ENCODE measurements at regions not wholly inside any gene's neighbourhood (a gene's known extent, or its start where the extent isn't known, plus 50 kb on each side); places are given as distances from the start of the nearest gene placed in this dataset.

GRCh38 chr17:13989138-13989537 lies 80.2 kb upstream of the COX10 start:
- no peak overlapping the region for H3K4me3 ChIP-seq (ENCODE audit: low read depth, low read length)
- no peaks in the 10 kb centered on the region for H3K9me3 ChIP-seq (ENCODE audit: control insufficient read depth, insufficient read depth, low read length)
- no peaks in the 10 kb centered on the region for H3K36me3 ChIP-seq (ENCODE audit: control insufficient read depth, insufficient read depth, low read length)
- no peak overlapping the region for H3K9ac ChIP-seq (ENCODE audit: low read depth, low read length)
- 0 out of 2 replicates have a peak, but pooled peaks cover 3% of the 10 kb centered on the region for H3K4me1 ChIP-seq (ENCODE audit: control insufficient read depth, insufficient read depth, low read length)
- no peaks in the 10 kb centered on the region for H3K27me3 ChIP-seq (ENCODE audit: control insufficient read depth, insufficient read depth, low read length)
- no peak overlapping the region for H3K27ac ChIP-seq (ENCODE audit: low read depth, low read length)

- no peaks in the 10 kb centered on the region for H3K9me3 ChIP-seq (ENCODE audit: control insufficient read depth, insufficient read depth, low read length)
- no peak overlapping the region for H3K9ac ChIP-seq (ENCODE audit: low read depth, low read length)
- no peaks in the 10 kb centered on the region for H3K36me3 ChIP-seq (ENCODE audit: control insufficient read depth, insufficient read depth, low read length)
- H3K4me3 ChIP-seq (ENCODE audit: low read depth, low read length), result no peak overlapping the region
- peaks cover 9% of the 10 kb centered on the region; the same call in 1 of the 2 replicates for H3K4me1 ChIP-seq (ENCODE audit: control insufficient read depth, insufficient read depth, low read length)
- H3K27ac ChIP-seq (ENCODE audit: low read depth, low read length), result no peak overlapping the region
- no peaks in the 10 kb centered on the region for H3K27me3 ChIP-seq (ENCODE audit: control insufficient read depth, insufficient read depth, low read length)
Observed at GRCh38 chr17:13993106-13993505, 76.2 kb upstream of the COX10 start.

GRCh38 chr17:13994050-13994449 lies 75.3 kb upstream of the COX10 start:
- H3K4me3 ChIP-seq (ENCODE audit: low read depth, low read length), result no peak overlapping the region
- no peaks in the 10 kb centered on the region for H3K27me3 ChIP-seq (ENCODE audit: control insufficient read depth, insufficient read depth, low read length)
- H3K27ac ChIP-seq (ENCODE audit: low read depth, low read length), result no peak overlapping the region

GRCh38 chr17:13995856-13996271 lies 73.4 kb upstream of the COX10 start:
- no peak overlapping the region for H3K27ac ChIP-seq (ENCODE audit: low read depth, low read length)
- no peak overlapping the region for H3K4me3 ChIP-seq (ENCODE audit: low read depth, low read length)
- no peaks in the 10 kb centered on the region for H3K27me3 ChIP-seq (ENCODE audit: control insufficient read depth, insufficient read depth, low read length)
- no peak overlapping the region for H3K9ac ChIP-seq (ENCODE audit: low read depth, low read length)
- H3K4me1 ChIP-seq (ENCODE audit: control insufficient read depth, insufficient read depth, low read length), result peaks cover 9% of the 10 kb centered on the region; the same call in 1 of the 2 replicates
- H3K36me3 ChIP-seq (ENCODE audit: control insufficient read depth, insufficient read depth, low read length), result no peaks in the 10 kb centered on the region
- H3K9me3 ChIP-seq (ENCODE audit: control insufficient read depth, insufficient read depth, low read length), result no peaks in the 10 kb centered on the region

More at GRCh38 chr17:13994050-13994449, 75.3 kb upstream of the COX10 start:
- H3K9me3 ChIP-seq (ENCODE audit: control insufficient read depth, insufficient read depth, low read length), result no peaks in the 10 kb centered on the region
- no peak overlapping the region for H3K9ac ChIP-seq (ENCODE audit: low read depth, low read length)
- no peaks in the 10 kb centered on the region for H3K36me3 ChIP-seq (ENCODE audit: control insufficient read depth, insufficient read depth, low read length)
- H3K4me1 ChIP-seq (ENCODE audit: control insufficient read depth, insufficient read depth, low read length), result peaks cover 9% of the 10 kb centered on the region; the same call in 1 of the 2 replicates

- no peaks in the 10 kb centered on the region for H3K27me3 ChIP-seq (ENCODE audit: control insufficient read depth, insufficient read depth, low read length)
- peaks cover 9% of the 10 kb centered on the region; the same call in 1 of the 2 replicates for H3K4me1 ChIP-seq (ENCODE audit: control insufficient read depth, insufficient read depth, low read length)
- no peak overlapping the region for H3K9ac ChIP-seq (ENCODE audit: low read depth, low read length)
- H3K4me3 ChIP-seq (ENCODE audit: low read depth, low read length), result no peak overlapping the region
- no peaks in the 10 kb centered on the region for H3K9me3 ChIP-seq (ENCODE audit: control insufficient read depth, insufficient read depth, low read length)
- H3K36me3 ChIP-seq (ENCODE audit: control insufficient read depth, insufficient read depth, low read length), result no peaks in the 10 kb centered on the region
- H3K27ac ChIP-seq (ENCODE audit: low read depth, low read length), result no peak overlapping the region
Observed at GRCh38 chr17:13996276-13996675, 73.0 kb upstream of the COX10 start.

- no peak overlapping the region for H3K9ac ChIP-seq (ENCODE audit: low read depth, low read length)
Observed at GRCh38 chr17:13996748-13997147, 72.6 kb upstream of the COX10 start.

GRCh38 chr17:14004927-14005620 lies 64.2 kb upstream of the COX10 start:
- Histone ChIP-seq H3K27me3 (ENCODE audit: control insufficient read depth, insufficient read depth, low read length) (no peaks in the 10 kb centered on the region), H3K9me3 (ENCODE audit: control insufficient read depth, insufficient read depth, low read length) (no peaks in the 10 kb centered on the region), H3K4me1 (ENCODE audit: control insufficient read depth, insufficient read depth, low read length) (peaks cover 10% of the 10 kb centered on the region), H3K4me3 (ENCODE audit: low read depth, low read length) (no peak overlapping the region), H3K9ac (ENCODE audit: low read depth, low read length) (no peak overlapping the region), H3K36me3 (ENCODE audit: control insufficient read depth, insufficient read depth, low read length) (no peaks in the 10 kb centered on the region), H3K27ac (ENCODE audit: low read depth, low read length) (no peak overlapping the region)

More at GRCh38 chr17:13996748-13997147, 72.6 kb upstream of the COX10 start:
- Histone ChIP-seq H3K27ac (ENCODE audit: low read depth, low read length) (no peak overlapping the region), H3K36me3 (ENCODE audit: control insufficient read depth, insufficient read depth, low read length) (no peaks in the 10 kb centered on the region), H3K4me3 (ENCODE audit: low read depth, low read length) (no peak overlapping the region), H3K4me1 (ENCODE audit: control insufficient read depth, insufficient read depth, low read length) (peaks cover 9% of the 10 kb centered on the region; the same call in 1 of the 2 replicates), H3K27me3 (ENCODE audit: control insufficient read depth, insufficient read depth, low read length) (no peaks in the 10 kb centered on the region), H3K9me3 (ENCODE audit: control insufficient read depth, insufficient read depth, low read length) (no peaks in the 10 kb centered on the region)

- H3K9ac ChIP-seq (ENCODE audit: low read depth, low read length), result no peak overlapping the region
- no peak overlapping the region for H3K27ac ChIP-seq (ENCODE audit: low read depth, low read length)
- no peaks in the 10 kb centered on the region for H3K27me3 ChIP-seq (ENCODE audit: control insufficient read depth, insufficient read depth, low read length)
- H3K36me3 ChIP-seq (ENCODE audit: control insufficient read depth, insufficient read depth, low read length), result no peaks in the 10 kb centered on the region
- H3K4me1 ChIP-seq (ENCODE audit: control insufficient read depth, insufficient read depth, low read length), result peaks cover 21% of the 10 kb centered on the region
- no peak overlapping the region for H3K4me3 ChIP-seq (ENCODE audit: low read depth, low read length)
- H3K9me3 ChIP-seq (ENCODE audit: control insufficient read depth, insufficient read depth, low read length), result no peaks in the 10 kb centered on the region
Observed at GRCh38 chr17:14006249-14006942, 62.9 kb upstream of the COX10 start.

GRCh38 chr17:14007951-14008350 lies 61.4 kb upstream of the COX10 start:
- H3K9me3 ChIP-seq (ENCODE audit: control insufficient read depth, insufficient read depth, low read length), result no peaks in the 10 kb centered on the region

GRCh38 chr17:14011036-14011692 lies 58.1 kb upstream of the COX10 start:
- Histone ChIP-seq H3K27me3 (ENCODE audit: control insufficient read depth, insufficient read depth, low read length) (no peaks in the 10 kb centered on the region), H3K9me3 (ENCODE audit: control insufficient read depth, insufficient read depth, low read length) (no peaks in the 10 kb centered on the region)

More at GRCh38 chr17:14007951-14008350, 61.4 kb upstream of the COX10 start:
- no peak overlapping the region for H3K9ac ChIP-seq (ENCODE audit: low read depth, low read length)
- H3K4me3 ChIP-seq (ENCODE audit: low read depth, low read length), result no peak overlapping the region
- H3K36me3 ChIP-seq (ENCODE audit: control insufficient read depth, insufficient read depth, low read length), result no peaks in the 10 kb centered on the region
- H3K4me1 ChIP-seq (ENCODE audit: control insufficient read depth, insufficient read depth, low read length), result peaks cover 22% of the 10 kb centered on the region
- H3K27me3 ChIP-seq (ENCODE audit: control insufficient read depth, insufficient read depth, low read length), result no peaks in the 10 kb centered on the region
- H3K27ac ChIP-seq (ENCODE audit: low read depth, low read length), result no peak overlapping the region

More at GRCh38 chr17:14011036-14011692, 58.1 kb upstream of the COX10 start:
- Histone ChIP-seq H3K9ac (ENCODE audit: low read depth, low read length) (no peak overlapping the region), H3K27ac (ENCODE audit: low read depth, low read length) (peak overlapping the region; percentile 91), H3K36me3 (ENCODE audit: control insufficient read depth, insufficient read depth, low read length) (no peaks in the 10 kb centered on the region), H3K4me1 (ENCODE audit: control insufficient read depth, insufficient read depth, low read length) (peaks cover 22% of the 10 kb centered on the region), H3K4me3 (ENCODE audit: low read depth, low read length) (no peak overlapping the region)
